ENCODE measurements at regions not wholly inside any gene's neighbourhood (a gene's known extent, or its start where the extent isn't known, plus 50 kb on each side); places are given as distances from the start of the nearest gene placed in this dataset.

- FAIRE-seq = no peak
Measured at GRCh38 chr6:6376845-6377244, 56.4 kb upstream of the F13A1 start.

DNA sequence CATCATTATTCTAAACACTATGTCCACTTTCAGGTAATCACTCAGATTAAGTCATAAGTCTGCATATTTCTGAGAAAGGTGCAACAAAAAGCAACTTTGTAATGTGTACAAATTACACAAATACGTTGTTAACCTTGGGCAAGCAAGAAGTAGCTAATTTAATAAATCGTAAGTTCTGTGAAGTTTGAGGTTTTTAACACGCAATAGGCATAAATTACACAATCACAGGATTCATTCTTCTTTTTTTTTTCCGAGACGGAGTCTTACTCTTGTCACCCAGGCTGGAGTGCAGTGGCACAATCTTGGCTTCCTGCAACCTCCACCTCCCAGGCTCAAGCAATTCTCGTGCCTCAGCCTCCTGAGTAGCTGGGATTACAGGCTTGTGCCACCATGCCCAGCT lies 57.2 kb upstream of the F13A1 start:
- no peak for FAIRE-seq

- FAIRE-seq = no peak
Measured at GRCh38 chr6:6379573-6379972, 59.1 kb upstream of the F13A1 start.

- FAIRE-seq = no peak
Measured at GRCh38 chr6:6384520-6384919, 64.1 kb upstream of the F13A1 start.

GRCh38 chr6:6386010-6386409 lies 65.5 kb upstream of the F13A1 start:
- no peak for FAIRE-seq

- FAIRE-seq = no peak
Measured at GRCh38 chr6:6390849-6391602, 70.6 kb upstream of the F13A1 start.

DNA sequence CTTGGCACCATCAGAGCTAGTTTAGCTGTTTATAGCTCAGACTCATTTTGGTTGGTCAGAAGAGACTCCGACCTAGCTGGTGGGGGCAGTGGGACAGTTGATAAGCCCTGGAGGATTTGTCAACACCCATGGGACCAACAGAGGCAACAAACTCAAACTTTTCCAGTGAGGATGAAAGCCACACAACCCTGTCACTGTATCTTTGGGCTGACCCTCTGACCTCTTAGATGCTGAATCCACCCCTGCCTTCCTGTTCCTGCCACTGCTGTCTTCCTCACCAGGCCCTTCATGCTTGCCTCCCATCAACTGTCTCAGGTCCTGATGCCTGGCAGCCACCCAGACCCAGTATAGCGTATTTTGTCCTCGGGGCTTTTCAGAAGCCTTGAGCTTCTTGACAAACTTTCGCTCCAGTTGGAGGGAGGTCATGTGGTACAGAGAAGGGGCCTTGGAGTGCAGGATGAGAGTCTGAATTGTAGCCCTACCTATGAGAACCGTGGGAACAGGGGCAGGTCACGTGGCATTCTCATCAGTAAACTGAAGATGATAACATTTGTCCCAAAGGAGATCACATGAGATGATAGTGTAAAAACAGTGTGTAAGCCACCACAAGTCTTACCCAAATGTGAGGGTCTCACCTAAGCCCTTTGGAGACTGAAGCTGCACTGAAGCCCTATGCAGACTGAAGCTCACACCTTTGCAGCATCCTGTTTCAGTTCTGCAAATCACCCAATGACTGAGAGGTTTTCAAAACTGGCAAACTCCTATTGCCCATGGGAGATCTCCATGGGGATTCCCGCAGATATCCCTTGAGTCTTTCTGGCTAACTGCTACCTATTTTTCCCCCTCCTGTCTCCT lies 72.0 kb upstream of the F13A1 start:
- FAIRE-seq = no peak

- FAIRE-seq = no peak
Measured at GRCh38 chr6:6393069-6393529, 72.6 kb upstream of the F13A1 start.

GRCh38 chr6:6395581-6396197 lies 75.2 kb upstream of the F13A1 start:
- no peak for FAIRE-seq

GRCh38 chr6:6397842-6398241 lies 77.4 kb upstream of the F13A1 start:
- no peak for FAIRE-seq

DNA sequence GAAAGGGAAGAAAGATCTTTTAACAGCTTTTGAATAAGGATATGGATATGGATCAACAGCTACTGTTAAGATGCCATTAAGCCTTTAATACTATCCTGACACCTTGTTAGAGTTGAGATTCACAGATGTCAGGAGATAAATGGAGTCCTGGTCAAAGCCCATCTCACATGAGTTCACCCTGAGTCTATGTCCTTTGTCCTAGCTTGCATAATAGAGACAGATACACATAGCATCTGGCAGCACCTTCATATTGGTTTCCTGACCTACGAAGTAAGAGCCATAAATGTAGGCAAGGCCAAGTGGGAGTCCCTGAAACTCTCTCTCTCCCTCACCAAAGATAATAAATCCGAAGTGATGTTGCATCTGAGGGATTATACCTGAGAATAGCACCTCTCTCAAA lies 79.1 kb upstream of the F13A1 start:
- FAIRE-seq = no peak

GRCh38 chr6:6401401-6401800 lies 80.9 kb upstream of the F13A1 start:
- FAIRE-seq = no peak

GRCh38 chr6:6402006-6402405 lies 81.5 kb upstream of the F13A1 start:
- no peak for FAIRE-seq

DNA sequence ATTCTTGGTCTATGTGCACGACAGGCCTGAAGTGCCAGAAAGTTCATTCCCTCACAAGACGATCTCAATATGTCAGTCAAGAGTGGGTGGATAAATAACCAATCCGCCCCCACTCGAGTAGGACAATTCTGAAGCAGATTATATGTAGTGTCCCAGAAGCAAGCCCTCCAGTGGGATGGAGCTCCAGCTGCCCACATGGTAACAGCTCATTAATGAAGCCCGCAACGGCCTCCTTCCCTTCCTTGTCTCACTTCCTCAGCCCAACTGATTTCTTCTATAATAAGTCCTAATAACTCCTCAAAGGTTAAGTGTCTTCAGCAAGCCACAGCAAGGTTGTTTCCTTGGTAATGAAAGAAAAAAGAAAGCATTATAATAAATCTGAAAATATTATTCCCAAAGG lies 82.1 kb upstream of the F13A1 start:
- no peak for FAIRE-seq

GRCh38 chr6:6405031-6405430 lies 84.6 kb upstream of the F13A1 start:
- FAIRE-seq = no peak

DNA sequence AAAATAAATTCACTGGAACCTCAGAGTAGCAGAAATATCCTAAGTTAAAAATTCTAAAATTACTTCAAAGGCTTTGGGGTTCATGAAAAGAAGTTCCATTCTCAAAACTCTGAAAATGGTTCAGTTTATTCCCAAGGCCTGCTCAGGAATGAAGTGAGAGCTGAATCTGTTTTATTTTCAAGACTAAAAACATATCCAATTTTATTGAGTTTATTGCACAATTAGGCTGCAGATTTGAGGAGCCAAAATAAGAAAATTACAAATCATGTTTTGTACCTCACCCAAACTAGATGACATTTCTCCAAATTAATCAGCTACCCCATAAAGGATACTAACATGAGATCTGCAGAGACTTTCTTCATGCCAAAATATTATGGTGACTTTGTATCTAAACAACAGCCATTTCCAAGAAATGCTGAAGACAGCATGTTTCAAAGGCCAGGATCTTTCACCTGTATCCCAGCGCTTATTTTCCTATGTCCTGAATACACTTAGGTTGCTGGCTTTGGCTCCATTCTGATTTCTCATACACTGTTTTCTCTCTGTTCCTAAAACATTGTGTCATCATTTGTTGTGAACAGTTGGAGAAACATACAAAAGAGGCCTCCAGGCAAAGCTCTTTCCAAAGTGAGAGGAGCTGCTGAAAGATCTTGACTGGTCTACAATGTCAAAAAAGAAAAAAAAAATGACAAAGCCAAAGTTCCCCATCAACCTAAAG lies 85.7 kb upstream of the F13A1 start:
- no peak for FAIRE-seq

- no peak for FAIRE-seq
Measured at GRCh38 chr6:6406715-6407070, 86.2 kb upstream of the F13A1 start.

DNA sequence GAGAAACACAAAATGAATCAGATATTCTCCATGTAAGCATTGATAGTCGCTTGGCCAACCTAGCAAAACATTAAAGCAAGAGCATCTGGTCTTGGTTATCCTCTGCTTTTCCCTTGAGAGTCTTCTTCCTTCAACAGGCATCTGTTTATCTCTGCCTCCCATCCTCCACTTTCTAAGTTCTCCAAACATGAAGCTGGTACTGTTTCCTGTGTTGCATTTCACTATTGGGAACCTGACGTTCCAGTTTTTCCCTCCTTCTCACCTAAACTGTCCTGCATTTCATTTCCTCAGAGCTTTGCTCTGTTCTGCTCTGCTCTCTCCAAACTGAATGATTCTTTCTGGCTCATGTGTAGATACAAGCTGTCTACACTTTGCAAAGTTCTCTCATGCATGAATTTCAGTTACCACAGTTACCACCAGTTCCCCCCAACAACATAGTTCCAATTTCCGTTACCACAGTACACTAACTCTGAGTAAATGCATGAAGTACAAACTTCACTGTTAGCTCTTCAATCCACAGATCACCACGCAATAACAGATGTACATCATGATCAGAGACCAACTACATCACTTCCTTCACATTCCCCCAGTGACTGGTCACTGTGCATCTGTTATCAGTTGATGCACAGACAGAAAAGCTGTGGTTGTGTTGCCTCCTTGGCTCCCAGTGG lies 86.7 kb upstream of the F13A1 start:
- FAIRE-seq = no peak

DNA sequence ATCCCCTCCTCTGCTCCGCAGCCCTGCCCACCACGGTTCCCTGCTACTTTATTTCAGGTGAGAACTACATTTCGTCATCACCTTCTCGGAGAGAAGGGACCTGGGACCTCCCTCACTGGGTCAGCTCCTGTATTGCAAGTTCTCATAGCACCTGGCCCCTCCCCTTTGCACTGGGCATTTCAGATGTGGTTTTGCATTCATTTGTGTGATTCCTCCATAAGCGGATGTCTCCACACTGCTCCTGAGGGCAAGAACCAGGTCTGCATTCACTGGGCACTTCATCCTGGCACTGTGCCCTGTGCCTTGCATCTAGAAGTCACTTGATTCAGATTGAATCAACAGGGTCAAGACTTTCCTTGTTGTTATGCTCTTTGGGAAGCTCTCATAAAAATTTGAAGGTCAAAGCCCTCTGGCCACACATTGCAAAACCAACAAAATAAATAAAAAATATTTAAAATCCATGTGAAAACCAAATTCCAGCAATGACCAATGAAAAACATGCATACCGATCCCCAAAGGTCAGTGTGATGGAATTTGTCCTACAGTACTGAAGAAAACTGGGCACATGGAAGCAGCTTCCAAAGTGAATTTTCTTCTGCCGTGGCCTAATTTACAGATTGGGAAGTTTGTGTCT lies 89.1 kb upstream of the F13A1 start:
- no peak for FAIRE-seq

GRCh38 chr6:6411115-6411514 lies 90.7 kb upstream of the F13A1 start:
- FAIRE-seq = no peak

DNA sequence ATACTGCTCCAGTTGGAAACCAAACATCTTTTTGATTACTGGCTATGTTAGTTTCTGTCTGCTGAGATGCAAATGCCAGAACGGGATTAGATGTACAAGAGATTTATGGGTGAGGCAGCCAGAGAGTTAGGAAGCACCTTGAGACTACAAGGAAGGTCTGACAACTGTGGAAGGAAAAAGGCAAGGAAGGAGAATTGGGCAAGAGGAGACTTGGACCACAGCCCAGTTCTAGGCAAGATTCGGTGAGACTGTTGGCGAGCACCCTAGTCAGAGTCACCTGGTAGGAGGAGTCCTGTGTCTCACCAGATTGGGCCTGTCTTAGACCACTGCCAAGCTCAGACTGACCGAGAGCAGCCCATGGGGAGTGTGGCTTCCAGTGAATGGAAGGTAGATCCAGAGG lies 91.8 kb upstream of the F13A1 start:
- no peak for FAIRE-seq

GRCh38 chr6:6412700-6413099 lies 92.2 kb upstream of the F13A1 start:
- FAIRE-seq = no peak
